ENCODE measurements at regions not wholly inside any gene's neighbourhood (a gene's known extent, or its start where the extent isn't known, plus 50 kb on each side); places are given as distances from the start of the nearest gene placed in this dataset.
A peak's percentile ranks its signal among the peaks of the same experiment; 100 is the strongest.

GRCh38 chr6:95242560-95242959, 334.8 kb upstream of the MANEA start:
- DNase-seq (ENCODE audit: low read depth) = no peak

DNA sequence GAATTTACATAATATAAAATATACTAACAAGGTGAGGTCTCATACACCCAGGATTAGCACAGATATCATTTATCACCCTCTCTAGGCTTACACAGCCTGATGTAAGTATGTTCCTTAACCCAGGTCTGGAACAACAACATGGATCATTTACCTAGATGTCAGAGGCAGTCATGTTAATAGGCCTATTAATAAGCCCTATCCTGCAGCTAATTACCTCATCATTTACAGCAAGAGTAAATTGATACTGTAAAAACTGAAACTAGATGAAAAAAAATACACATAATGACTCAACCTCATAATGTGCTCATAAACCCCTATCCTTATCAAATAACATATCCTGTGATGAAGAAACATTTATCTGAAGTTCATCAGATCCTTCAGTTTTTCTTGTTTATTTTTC, 334.3 kb upstream of the MANEA start:
- no peak for DNase-seq (ENCODE audit: low read depth)

DNA sequence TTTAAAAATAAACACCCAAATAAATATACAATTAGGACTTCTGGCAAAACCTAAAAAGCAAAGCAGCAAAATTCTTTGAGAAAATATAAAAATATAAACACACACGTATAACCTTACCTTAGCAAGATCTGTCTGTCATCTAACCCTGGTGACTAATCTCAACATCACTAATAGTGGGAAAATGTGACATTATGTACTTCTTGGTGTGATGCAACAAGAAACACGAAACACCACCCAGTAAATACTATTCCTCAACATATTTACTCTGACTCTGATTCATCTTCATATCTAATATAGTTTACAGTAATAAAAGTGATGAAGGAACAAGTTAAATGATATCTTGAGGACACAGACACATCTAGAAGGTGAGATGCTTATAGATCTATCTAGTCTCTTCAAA, 332.6 kb upstream of the MANEA start:
- no peak for DNase-seq (ENCODE audit: low read depth)

GRCh38 chr6:95248499-95248898, 328.8 kb upstream of the MANEA start:
- no peak for DNase-seq (ENCODE audit: low read depth)

- no peak for DNase-seq (ENCODE audit: low read depth)
Measured at GRCh38 chr6:95249175-95249574, 328.2 kb upstream of the MANEA start.

DNA sequence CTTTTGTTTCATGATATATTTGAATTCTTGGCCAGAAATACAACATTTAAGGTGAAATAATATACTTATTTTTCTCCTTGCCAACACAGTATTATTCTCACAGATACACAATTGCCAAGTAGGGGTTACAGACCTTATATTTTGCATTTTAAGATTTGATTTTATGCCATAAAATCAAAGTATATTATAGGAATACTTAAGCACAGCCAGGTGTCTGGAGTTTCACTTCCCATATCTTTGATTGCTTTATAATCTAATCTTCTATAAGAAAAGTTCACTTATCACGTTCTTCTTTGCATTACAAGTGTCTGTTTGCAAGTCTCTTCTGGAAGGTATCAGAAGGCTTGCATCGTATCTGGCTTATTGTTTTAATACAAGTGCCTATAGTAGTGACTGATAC, 327.7 kb upstream of the MANEA start:
- DNase-seq (ENCODE audit: low read depth) = no peak

DNA sequence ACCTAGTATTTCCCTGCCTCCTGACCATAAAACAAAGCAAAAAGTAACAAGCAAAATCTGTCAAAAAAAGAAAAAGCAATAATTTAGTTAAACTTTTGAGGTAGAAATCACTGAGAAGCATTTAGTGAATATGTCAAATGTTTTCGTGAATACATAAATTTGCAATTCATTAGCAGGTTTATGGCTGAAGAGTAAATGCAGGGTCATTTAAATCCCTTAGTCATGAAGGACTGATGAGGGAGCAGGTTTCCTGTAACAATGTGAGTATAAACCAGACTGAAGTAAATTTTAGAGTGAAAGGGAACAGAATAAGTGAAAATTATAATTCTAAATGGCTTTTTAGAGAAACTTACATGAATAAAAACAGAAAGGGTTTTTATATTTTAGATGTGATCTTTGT, 313.5 kb upstream of the MANEA start:
- no peak for DNase-seq (ENCODE audit: low read depth)

- DNase-seq (ENCODE audit: low read depth) = peak; percentile 9
Measured at GRCh38 chr6:95266537-95267258, 310.6 kb upstream of the MANEA start.

- no peak for DNase-seq (ENCODE audit: low read depth)
Measured at GRCh38 chr6:95274686-95275235, 302.6 kb upstream of the MANEA start.

- DNase-seq (ENCODE audit: low read depth) = no peak
Measured at GRCh38 chr6:95279616-95280015, 297.7 kb upstream of the MANEA start.

GRCh38 chr6:95280686-95281273, 296.6 kb upstream of the MANEA start:
- no peak for DNase-seq (ENCODE audit: low read depth)

DNA sequence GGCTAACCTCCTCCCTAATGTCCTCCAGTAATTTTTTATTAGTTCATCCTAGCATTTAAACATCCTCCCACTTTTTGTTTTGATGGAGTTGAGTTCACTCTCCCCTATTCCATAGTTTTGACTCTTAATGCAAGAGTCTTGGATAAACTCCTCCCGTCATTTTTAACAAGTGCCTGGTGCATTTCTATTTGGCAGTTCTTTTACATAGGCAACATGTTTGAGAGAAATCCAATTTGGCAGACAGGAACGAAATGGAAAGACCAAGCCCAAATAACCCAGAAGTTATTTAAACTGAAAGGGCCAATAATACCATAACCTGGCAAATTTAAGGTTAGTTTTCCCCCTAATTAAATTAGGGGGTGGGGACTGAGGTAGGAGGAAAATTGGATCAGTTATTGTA, 291.5 kb upstream of the MANEA start:
- DNase-seq (ENCODE audit: low read depth) = no peak

GRCh38 chr6:95286874-95287273, 290.5 kb upstream of the MANEA start:
- DNase-seq (ENCODE audit: low read depth) = peak; percentile 31

DNA sequence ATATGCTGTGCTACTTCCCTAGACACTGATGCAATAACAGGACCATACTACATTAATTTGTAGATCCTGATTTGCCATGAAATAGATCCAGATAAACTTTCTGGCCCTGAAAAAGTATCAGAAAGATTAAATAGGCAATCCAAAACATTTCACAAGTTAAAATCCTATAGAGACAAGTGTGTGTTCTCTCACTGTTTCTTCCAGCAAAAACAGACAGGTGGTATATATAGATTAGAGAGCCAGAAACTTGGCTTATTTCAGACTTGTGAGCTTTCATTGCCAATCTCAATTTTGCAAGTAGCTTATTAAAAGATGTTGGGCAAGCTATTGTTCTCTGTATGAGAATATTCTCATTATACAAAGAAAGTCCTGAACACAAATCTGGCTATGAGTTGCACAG, 289.1 kb upstream of the MANEA start:
- no peak for DNase-seq (ENCODE audit: low read depth)

DNA sequence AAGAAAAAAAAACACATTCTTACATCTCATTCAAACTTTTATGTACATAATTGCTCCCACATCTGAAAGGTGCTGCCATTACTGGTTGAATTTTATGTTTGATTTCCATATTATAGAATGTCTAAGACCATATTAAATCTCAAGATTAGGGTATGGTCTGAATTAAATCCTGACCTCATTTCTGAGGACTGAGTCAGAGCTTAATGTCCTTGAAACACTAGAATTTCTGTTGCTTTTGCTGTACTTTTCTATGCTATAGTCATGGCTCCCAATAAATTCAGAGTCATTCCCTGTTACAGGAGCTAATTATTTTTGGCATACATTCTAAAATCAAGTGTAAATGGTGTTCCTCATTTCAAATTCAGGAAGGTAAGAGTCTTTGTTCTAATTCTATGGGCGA, 285.3 kb upstream of the MANEA start:
- DNase-seq (ENCODE audit: low read depth) = no peak

GRCh38 chr6:95293257-95293656, 284.1 kb upstream of the MANEA start:
- no peak for DNase-seq (ENCODE audit: low read depth)

DNA sequence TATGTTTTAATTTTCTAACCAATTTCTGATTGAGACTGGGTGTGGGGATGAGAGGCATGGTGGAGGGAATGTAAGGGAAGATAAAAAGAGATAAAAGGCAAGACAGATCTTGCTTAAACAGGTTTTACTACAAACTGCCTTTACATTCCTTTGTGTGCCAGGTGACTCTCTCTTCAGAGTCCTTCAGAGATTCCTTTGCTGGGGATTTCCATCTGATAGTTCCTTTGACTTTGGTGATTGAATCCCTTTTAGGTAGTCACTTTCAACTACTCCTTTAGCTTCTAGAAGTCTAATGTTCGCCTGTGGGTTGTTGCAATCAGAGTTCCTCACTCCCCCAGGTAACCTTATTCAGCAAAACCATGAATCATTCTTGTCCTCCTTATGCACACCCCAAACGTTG, 283.3 kb upstream of the MANEA start:
- no peak for DNase-seq (ENCODE audit: low read depth)

DNA sequence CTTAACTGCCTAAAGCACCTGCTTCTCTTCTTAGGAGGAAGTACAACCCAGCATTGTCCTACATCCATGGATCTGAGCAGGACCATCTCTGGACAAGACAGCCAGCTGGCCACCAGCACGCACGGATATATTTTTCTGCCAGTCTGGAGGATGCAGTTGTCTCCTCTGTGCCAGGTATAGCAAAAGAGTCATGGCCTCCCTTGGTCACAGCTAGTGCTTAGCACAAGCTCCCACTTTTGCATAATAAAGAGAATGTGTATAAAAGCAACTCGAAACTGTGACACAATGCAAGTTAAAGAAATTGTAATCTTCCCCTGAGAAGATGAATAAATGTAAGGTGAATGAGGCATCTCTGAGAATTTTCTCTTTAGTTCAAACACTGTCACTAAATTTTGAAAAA, 267.8 kb upstream of the MANEA start:
- DNase-seq (ENCODE audit: low read depth) = no peak

- no peak for DNase-seq (ENCODE audit: low read depth)
Measured at GRCh38 chr6:95318137-95318536, 259.2 kb upstream of the MANEA start.

DNA sequence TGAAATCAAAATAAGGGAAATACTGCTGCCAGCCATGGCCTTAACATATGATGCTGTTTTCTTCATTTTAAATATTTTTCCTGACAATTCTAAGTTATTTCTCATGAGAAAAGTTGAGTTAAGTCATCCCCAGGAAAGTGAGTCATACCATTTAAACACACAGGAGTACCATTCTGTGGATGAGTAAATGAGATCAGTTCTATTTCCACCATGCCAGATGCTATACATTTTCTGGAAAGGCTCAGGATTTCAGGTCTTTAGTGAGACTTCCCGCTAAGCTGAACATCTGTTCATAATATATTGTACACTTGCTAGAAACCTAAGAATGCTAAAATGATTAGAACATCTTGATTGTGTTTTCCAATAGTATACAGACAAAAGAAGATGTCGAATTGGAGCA, 256.2 kb upstream of the MANEA start:
- no peak for DNase-seq (ENCODE audit: low read depth)

GRCh38 chr6:95325916-95326315, 251.4 kb upstream of the MANEA start:
- no peak for DNase-seq (ENCODE audit: low read depth)

GRCh38 chr6:95328231-95328630, 249.1 kb upstream of the MANEA start:
- no peak for DNase-seq (ENCODE audit: low read depth)
